ENCODE measurements at regions not wholly inside any gene's neighbourhood (a gene's known extent, or its start where the extent isn't known, plus 50 kb on each side); places are given as distances from the start of the nearest gene placed in this dataset.
"Not testable (repeated sequence)": the region's sequence is repeated elsewhere in the genome, so short reads cannot be mapped to it uniquely, and the experiment has no call there.

DNA sequence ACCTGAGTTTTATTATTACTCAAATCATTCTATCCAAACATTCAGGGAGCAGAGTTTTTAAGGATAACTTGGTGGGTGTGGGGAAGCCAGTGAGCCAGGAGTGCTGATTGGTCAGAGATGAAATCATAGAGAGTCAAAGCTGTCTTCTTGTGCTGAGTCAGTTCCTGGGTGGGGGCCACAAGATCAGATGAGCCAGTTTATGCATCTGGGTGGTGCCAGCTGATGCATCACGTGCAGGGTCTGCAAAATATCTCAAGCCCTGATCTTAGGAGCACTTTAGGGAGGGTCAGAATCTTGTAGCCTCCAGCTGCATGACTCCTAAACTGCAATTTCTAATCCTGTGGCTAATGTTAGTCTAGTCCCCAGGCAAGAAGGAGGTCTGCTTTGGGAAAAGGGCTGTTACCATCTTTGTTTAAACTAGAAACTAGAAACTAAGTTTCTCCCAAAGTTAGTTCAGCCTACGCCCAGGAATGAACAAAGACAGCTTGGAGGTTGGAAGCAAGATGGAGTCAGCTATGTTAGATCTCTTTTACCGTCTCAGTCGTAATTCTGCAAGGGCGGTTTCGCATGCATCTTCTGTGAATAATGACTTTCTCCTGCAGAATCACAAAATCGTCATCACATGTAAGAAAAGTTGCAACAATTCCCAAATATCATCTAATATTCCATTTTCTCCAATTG is 97.5 kb downstream of the ZNF664 start:
- not testable (repeated sequence) for DNase-seq

DNA sequence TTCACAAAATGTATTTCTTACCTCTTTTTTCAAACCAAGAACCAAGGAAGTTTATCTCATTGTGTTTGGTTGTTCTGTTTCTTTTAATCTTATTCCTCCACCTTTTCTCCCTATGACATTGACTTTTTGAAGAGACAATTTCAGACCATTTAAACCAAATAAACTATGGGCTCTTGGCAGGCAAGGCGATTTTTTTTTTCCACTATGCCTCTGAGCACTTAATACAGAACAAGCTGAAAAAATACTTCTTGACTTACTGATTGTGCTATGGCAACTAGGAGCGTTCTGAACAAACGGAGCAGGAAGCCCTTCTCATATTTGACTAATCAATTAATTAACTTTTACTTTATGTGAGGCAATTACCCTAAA is 98.0 kb downstream of the ZNF664 start:
- no peak for DNase-seq

DNA sequence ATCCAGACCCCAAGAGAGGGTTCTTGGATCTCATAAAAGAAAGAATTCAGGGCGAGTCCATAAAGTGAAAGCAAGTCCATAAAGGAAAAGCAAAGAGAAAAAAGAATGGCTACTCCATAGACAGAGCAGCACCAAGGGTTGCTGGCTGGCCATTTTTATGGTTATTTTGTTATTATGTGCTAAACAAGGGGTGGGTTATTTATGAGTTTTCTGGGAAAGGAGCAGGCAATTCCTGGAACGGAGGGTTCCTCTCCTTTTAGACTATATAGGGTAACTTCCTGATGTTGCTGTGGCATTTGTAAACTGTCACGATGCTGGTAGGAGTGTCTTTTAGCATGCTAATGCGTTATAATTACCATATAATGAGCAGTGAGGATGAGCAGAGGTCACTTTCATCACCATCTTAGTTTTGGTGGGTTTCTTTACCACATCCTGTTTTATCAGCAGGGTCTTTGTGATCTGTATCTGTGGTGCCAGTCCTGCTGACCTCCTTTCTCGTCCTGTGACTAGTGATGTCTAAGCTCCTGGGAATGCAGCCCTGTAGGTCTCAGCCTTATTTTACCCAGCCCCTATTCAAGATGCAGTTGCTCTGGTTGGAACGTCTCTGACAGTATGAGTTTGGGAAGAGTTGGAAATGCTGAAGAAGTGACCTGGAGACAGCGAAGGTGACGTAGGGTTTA is 100.5 kb downstream of the ZNF664 start:
- DNase-seq = no peak

DNA sequence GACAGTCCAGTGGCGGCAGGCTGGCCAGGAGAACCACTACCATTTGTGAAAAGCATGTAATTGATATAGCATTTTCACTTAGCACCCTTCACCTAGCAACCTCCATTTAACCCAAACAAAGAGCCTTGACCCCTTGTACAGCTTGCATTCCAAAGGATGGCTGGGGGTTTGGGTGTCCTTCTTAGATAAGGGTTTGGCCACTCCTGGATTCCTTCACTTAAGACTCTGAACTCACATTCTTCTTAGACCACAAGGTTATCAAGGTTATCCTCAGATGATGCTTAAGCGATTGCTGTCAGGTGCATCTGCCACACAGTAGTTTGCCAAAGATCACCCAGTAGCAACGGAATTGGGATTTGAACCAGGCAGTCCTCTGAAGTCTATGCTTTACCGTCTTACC is 102.8 kb downstream of the ZNF664 start:
- DNase-seq = no peak

DNA sequence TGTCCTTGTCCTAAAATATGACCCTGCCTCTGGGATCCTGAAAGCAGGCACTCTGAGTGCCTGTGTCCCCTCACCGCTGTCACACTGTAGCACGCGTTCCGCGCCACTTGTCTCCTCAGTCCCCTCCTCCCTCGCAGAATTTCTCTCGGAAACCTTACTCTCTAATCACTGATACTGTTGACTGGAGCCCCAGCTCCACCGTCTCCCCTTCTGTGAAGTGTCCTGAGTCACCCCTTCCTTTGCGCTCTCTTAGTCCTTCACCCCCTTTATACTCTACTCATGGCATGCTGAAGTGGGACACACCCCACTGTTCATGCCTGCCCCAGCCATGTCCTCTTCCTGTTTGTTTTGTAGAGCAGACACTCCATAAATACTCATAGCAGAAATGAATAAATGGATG is 104.7 kb downstream of the ZNF664 start:
- DNase-seq = no peak

DNA sequence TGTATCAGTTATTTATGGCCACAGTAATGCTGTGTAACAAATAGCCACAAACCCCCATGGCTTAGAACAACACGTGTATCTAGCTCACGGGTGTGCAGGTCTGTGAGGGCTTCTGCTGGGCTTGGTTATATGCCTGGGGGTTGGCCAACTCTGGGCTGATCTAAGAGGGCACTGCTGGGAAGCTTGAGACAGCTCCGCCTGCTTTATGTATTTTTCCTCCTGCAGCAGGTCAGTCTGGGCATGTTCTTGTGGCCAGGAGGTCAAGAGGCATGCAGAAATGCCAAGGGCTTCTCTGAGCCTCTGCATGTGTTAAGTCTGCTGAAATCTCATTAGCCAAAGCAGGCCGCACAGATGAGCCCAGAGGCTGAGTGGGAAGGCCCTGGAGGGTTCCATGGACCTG is 105.8 kb downstream of the ZNF664 start:
- DNase-seq = no peak

DNA sequence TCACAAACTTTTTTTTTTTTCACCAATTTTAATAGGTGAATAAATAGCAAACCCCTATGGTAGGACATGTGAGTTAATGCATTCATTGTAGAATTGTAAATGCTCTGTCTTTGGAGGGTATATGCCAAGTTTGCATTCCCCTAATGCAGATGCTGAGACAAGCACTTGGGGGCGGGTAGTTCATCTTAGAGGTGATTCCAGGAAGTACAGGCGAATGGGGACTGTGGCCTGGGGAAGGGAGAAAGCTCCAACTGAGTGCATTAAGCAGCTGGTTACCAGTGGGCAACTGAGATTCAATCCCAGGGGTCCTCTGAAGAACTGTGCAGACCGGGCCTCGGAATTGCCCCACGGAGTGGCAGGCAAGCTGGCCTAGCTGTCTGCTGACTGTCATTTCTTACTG is 107.6 kb downstream of the ZNF664 start:
- DNase-seq = no peak

DNA sequence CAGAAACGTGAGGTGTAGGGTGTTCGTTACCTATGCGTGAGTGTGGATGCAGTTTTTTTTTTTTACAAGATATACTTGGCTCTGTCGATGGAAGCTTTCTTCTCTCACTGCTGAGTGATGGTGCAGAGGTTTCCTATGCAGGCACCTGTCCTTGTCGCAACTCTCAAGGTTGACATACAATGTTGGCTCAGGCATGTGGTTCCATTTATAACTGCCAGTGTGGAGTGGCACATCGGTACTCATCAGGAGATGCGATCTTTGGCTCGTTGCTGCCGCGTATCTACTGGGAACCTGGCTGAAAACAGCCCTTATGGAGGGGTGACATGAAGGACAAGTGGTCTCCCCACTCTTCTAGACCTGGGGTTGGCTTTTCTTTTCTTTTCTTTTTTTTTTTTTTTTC is 109.0 kb downstream of the ZNF664 start:
- no peak for DNase-seq

DNA sequence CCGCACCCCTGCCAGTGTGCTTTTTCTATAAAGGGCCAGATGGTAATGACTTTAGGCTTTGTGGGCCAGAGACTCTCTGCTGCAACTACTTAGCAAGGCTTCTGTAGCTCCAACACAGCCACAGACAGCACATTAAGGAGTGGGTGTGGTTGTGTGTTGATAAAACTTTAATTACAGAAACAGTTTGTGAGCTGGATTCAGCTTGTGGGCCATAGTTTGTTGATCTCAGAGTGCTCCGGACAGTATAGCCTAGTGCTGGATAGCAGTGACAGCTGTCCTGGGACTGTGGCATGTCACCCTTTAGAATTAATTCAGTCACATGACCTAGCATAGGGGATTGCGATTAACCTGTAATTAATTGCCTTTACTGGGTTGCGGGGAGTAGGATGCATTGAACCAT is 109.7 kb downstream of the ZNF664 start:
- DNase-seq = no peak

DNA sequence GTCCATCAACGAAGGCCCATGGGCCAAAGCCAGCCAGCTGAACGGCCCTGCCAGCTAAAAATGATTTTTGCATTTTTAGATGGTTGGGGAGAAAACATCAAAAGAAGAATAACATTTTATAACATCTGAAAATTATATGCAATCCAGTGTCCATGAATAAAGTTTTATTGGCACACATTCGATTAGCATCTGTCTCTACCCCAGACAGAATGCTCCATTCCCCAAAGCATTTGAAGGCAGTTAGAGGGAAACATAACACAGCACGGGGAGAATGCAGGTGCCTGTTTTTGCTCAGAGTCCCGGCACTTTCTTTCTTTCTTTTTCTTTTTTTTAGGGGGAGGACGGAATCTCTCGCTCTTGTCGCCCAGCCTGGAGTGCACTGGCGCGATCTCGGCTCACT is 110.7 kb downstream of the ZNF664 start:
- no peak for DNase-seq

DNA sequence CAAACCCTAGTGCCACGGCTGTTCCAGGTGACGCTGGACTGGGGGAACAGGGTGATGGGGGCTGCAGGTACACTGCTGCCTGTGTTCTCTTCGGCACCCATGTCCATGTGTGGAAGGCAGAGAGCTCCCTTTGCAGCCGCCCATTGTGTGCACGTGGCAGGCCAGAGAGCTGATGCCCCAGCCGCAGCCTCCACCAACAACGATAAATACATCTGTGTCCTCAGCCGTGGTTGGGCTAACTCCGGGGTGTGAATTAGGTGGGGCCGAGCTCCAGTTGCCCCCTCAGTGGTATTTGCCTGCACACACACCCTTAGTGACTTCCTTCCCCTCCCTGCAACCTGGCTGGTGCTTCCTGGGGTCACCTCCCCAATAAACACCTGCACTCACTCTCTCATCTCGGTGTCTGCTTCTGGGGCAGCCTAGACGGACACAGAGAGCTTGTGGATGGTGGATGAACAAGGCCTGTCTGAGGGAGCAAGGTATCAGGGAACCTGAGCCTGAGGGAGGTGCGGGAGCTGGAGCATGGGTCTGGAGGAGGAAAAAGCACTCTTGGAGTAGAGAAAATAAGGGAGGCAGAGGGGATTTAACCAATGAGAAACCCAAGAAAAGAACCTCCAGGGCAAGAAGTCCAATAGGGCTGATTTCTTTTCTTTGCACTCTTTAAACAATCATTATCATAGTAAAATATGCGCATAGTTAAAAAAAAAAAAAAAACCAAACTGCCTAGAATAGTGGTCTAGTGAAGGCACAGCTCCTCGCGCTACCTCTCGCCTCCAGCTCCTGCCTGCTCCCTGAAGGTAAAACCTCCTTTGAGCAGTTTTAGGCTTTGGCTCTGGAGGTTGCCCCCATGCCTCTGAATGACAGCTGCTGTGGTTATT is 112.6 kb downstream of the ZNF664 start:
- DNase-seq = no peak

DNA sequence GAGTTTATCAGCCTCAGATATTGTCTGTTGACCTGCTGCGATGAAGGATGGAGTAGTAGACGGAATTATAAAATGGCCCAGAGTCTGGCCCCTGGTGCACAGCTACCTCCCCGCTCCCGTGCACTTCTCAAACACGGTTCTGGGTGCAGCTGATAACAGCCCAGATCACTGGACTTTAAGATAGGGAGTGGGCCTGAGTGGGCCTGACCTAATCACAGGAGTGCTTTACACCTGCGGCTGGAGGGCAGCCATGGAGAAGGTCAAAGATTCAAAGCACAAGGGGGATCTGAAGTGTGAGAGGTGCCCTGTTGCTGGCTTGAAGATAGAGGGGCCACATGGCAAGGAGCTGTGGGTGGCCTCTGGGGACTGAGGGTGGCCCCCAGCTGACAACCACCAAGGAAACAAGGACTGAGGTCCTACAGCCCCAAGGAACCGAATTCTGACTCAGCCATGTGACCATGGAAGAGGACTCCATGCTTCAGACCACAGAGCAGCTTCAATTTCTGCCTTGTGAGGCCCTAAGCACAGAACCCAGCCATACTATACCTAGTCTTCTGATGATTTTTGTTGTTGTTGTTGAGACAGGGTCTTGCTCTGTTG is 113.4 kb downstream of the ZNF664 start:
- DNase-seq = no peak

DNA sequence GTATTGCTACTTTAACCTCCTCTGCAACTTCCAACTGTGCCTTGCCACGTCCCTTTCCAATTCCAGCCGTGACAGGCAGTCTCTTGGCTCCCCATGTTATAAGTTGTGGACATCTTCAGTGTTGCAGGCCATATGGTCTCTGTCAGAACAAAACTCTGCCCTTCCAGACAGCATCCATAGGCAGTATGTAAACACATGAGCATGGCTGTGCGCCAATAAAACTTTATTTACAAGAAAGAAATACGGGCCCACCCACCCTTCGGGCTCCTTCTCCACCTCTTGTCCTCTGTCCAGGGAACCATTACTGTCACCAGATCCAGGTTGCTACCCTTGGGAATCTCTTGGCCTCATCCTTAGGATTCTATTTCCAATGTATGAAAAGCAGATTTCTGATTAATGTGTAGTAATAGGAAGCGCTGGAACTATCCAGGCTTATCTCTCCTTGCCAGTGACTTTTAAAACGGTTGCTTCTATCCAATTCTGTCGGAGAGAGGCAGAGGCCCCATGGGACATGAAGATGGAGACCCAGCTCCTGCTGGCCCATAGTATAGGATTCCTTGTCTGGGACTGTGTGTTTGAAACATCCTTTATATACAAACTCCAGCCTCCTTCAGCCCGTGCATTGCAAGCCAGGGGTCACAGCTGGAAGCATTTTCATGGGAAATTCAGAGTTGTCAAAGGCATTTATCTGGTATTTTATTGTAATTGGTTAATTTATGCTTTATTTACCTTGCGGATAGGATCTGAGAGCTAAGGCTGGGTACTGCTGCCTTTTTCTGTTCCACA is 114.4 kb downstream of the ZNF664 start:
- DNase-seq = no peak

DNA sequence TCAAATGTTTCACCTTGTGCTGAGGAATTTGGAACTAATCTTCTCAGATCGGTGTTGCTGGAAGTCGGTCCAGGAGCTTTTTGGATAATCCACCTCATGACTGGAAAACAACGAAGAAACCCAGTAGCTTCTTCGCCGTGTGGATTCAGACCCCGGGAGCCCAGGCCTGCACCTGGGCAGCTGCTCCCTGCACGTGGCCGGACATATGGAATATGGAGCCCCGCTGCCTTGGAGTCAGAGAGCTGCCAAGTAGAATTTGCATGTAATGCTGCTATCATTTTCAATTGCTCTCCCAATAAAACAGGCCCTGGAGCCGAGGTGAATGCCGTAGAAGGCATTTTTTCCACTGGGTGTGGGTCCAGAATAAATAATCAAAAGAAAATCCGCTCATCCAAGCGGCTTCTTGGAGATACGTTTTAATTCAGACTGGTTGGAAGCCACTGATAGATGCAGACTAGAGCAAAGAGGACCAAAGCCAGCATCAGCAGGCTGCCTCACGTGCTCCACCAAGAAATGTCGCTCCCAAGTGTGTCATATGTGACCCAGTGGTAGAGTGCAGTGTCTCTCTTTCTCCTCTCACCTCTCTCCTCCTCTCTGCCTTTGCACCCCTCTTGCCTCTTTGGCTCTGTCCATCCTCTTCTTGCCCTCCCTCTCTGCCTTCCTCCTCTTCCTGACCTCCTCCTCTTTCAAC is 115.3 kb downstream of the ZNF664 start:
- DNase-seq = peak; percentile 31

DNA sequence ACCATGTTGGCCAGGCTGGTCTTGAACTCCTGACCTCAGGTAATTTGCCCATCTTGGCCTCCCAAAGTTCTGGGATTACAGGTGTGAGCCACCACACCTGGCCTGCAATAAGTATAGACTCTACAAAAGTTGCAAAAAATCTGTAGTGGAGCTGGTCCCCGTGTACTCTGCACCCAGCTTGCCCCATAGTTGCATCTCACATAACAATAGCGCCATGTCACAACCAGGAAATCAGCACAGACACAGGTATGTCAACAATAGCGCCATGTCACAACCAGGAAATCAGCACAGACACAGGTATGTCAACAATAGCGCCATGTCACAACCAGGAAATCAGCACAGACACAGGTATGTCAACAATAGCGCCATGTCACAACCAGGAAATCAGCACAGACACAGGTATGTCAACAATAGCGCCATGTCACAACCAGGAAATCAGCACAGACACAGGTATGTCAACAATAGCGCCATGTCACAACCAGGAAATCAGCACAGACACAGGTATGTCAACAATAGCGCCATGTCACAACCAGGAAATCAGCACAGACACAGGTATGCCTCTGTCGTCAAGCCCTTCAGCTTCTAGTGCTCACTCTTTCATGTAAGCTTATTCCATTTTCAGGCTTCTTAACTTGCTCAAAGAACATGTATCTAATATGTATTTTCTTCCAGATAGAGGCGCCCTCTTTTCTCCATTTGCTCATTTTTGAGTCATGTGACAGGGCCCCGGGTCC is 116.3 kb downstream of the ZNF664 start:
- DNase-seq = not testable (repeated sequence)

DNA sequence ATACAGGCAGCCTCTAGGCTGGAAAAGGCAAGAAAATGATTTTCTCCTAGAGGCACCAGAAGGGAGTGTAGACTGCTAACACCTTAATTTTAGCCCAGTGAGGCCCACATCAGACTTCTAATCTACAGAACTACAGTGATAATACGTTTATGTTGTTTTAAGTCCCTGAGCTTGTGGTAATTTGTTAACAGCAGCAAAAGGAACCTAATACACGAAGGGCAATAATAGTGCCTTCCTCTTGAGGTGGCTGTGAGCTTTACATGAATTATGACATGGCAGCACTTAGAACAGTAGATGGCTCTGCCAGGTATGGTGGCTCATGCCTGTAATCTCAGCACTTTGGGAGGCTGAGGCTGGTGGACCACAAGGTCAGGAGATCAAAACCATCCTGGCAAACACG is 118.8 kb downstream of the ZNF664 start:
- DNase-seq = no peak

DNA sequence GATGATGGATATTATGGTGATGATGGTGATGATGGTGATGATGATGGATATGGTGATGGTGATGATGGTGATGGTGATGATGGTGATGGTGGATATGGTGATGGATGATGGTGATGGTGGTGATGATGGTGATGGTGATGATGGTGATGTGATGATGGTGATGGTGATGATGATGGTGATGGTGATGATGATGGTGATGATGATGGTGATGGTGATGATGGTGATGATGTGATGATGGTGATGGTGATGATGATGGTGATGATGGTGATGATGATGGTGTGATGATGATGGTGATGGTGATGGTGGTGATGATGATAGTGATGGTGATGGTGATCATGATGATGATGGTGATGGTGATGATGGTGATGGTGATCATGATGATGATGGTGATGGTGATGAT is 119.5 kb downstream of the ZNF664 start:
- DNase-seq = not testable (repeated sequence)

DNA sequence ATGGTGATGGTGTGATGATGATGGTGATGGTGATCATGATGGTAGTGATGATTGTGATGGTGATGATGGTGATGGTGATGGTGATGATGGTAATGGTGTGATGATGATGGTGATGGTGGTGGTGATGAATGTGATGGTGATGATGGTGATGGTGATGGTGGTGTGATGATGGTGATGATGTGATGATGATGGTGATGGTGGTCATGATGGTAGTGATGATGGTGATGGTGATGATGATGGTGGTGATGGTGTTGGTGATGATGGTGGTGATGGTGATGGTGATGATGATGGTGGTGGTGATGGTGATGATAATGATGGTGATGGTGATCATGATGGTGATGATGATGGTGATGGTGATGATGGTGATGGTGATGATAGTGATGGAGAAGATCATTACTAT is 120.3 kb downstream of the ZNF664 start:
- DNase-seq = no peak

DNA sequence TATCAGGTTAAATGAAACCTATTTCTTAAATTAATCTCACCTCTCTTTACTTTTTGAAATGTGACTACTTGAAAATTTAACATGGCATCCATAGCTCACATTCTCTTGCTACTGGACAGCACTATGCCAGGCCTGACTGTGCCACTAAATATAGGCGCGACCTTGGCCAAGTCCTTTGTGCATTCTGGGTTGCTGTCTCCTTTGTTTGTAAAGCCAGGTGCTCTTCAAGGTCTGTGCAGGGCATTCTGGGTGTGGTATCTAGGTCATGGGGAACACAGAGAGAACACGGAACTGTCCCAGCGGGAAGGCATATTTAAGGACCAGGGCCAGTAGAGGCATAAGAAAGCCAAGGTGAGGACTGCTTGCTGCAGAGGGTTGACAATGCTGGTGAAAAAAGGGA is 121.2 kb downstream of the ZNF664 start:
- no peak for DNase-seq

DNA sequence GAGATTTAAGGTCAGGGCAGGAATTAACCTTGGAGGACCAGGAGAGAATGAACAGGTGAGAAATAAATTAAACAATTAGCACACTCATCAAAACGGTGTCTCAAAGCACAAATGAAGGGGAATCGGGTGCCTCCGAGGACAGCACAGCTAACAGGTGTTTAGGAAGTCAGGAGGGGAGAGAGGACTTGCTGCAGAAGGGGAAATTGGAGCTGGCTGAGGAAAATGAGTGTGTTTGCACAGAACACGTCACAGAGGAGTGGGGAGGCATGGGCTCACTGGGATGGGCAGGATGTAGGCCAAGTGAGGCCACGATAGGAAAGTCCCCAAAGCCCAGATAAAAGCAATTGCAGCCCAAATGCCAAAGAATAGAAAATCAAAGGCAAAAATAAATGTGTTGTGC is 121.7 kb downstream of the ZNF664 start:
- no peak for DNase-seq

DNA sequence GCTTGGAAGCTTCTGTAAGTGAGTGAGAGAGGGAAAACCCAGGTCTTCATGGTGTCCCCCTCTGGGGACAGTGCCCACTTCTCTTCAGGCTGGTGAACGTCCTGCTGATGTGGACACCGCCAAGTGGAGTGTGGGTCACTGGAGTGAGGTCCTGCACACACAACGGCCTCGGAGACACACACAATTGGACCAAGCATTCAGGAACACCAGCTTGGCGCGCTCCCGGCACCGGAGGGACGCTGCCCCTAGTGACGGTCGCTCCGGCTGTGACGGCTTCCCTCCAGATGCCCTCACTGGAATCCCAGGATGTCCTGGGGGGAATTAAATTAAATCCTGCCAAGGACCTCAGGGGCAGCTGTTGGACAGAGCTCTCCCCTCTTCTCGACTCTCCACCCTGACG is 123.1 kb downstream of the ZNF664 start:
- no peak for DNase-seq
